GM19452 (cell line): ENCODE measurements at regions not wholly inside any gene's neighbourhood (a gene's known extent, or its start where the extent isn't known, plus 50 kb on each side); places are given as distances from the start of the nearest gene placed in this dataset.

ENCODE experiments used
- ATAC-seq: cut with Tn5 transposase; IDR thresholded peaks from one replicate; pipeline ENCODE4 v1.9.1; 2021; ENCODE audit not compliant: unreplicated experiment

DNA sequence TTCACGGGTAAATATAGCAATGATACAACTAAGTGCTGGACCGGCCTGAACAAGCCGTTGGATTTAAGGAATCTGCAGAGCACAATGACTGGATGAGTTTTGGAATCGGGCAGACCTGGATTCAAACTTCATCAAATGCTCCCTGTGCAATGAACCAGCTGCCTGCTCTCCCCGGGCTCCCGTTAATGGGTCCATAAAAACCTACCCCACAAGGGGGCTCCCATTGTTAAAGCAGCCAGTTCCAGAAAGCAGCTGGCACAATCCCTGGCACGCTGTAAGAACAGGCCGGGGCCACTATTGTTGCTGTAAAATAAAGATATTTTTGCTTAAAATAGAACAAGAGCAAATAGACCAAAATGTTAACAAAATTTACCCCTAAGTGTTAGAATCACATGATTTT, 131.9 kb downstream of the C16orf95 start:
- no peak for ATAC-seq

DNA sequence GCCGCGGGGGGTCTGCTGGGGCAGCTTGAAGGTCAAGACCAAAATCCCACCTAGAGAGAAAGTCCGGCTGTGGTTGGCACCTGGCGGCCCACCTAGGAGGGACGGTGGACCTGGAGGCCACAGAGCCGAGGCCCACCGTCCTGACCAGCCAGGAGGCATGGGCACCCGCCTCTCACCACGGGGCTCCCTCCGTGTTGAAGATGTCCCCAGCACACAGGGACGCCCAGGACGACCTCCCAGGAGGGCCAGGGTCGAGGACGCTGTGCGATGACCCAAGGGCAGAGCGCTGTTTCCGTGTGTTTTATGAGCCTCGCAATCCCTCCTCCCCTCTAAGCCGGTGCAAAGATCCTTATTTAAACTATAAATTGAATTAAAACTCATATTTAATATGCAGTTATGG, 131.2 kb downstream of the C16orf95 start:
- ATAC-seq = no peak

DNA sequence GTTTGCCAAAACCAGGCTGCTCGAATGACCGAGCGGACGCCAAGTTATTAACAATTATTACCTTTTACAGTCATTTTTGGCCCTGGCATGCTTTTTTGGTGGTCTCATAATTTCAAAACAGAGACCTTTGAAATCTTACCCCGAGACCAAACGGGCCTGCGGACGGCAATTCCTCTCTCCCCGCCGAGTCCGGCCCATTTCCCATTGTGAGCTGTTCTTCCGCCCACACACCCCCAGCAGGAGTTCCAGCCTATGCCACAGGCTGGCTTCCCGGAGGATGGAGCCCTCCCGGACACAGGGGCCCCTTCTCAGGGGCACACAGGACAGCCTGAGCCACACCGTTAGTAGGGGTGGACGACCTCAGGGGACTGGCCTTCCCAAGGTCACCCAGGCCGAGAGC, 130.7 kb downstream of the C16orf95 start:
- no peak for ATAC-seq

DNA sequence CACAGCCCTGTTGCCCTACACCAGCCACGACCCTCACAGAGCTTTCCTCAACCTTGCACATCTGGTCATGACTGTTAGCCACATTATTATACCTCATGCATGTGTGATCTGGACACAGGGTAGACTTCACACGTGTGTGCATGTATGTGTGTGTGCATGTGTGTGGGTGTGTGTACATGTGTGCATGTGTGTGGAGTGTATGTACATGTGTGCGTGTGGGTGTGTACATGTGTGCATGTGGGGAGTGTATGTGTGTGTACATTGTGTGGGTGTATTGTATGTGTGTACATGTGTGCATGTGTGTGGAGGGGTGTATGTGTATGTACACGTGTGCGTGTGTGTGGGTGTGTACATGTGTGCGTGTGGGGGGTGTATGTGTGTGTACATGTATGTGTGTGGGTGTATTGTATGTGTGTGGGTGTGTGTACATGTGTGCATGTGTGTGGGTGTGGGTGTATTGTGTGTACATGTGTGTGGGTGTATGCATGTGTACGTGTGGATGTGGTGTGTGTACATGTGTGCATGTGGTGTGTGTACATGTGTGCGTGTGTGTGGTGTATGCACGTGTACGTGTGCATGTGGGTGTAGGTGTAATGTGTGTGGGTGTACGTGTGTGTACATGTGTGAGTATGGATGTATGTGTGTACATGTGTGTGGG, 130.2 kb downstream of the C16orf95 start:
- ATAC-seq = no peak

DNA sequence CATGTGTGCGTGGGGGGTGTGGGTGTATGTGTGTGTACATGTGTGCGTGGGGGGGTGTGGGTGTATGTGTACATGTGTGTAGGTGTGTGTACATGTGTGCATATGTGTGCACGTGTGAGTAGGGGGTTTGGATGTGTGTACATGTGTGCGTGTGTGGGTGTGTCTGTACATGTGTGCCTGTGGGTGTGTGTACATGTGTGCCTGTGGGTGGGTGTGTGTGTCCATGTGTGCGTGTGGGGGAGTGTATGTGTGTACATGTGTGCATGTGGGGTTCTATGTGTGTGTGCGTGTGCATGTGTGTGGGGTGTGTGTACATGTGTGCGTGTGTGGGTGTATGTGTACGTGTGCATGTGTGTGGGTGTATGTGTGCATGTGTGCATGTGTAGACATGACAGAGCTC, 129.1 kb downstream of the C16orf95 start:
- no peak for ATAC-seq

DNA sequence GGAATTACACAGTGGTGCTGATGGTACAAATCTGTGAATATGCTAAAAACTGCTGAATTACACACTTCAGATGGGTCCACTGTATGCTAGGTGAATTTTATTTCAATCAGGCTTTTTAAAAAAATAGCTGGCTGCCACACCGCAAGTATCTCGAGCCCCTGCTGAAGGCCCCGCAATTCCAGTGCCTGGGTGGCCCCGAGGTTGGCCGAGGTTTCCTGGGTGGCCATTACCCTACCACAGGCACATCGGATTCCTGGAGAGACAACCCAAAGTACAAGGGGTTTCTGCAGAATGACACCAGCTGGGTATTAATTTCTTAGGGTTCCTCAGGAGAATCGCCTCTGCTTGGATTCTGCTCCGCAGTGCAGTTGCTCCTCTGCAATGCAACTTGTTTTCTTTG, 127.8 kb downstream of the C16orf95 start:
- no peak for ATAC-seq

DNA sequence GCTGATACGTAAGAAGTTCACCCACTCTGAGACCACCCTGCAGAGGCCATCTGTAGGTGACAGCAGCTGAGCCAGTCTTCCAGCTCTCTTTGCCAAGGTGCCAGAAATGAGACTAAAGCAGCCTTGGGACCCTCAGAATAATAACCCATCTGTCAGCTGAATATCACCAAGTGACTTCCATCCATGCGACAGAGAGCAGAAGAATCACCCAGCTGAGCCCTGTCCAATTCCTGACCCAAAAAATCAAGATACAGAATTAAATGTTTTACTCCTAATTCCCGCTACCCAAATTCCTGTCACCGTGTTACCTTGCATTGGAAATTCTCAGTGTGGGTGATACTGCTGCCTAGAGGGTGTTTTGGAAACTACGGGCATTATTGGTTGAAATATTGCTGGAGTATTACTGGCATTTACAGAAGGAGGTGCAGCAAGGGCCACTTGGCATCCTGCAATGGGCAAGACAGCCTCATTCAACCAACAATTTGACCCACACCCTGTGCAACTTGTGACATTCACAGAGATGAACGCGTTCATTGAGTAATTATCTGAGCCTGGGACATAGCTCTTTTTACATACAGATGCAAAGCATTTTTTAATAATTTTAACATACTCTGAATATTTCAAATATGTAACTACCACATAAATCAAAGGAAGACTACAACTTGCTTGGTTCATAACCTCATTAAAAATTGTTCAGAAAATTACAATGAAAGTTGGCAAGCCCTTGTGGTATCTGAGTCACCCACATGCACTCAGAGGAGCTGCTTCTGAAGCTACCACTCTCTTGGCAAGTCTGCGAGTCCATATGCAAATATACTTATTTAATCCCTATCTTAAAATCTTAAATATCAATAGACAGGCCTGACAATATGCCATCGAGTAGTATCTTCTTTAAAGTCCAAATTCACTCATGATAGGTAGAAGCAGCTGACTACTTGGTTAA, 126.6 kb downstream of the C16orf95 start:
- no peak for ATAC-seq

DNA sequence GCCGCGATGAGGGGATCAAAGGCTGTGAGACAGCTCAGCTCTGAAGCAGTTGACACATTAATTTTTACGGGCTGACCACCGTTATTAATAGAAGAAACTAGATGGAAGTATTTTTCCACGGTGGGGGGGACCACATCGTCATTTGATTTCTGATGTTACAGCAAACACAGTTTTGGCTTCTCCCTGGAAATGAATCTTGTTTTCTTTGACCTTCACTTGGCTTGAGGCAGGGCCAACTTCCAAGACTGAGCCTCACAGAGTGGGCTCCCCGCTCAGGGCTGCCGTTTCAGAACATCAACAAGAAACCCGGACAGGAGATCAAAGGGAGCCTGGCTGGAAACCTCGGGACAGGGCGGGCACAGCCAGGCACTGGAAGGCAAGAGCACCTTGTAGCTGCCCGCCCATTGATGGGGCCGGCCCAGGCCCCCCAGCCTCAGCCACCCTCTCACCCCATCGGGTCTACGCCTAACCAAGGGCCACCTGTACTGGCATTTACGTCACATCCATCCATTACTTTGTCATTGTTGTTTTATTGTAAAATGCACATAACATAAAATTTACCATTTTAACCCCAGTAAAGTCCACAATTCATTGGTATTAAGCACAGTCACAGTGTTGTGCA, 124.6 kb downstream of the C16orf95 start:
- no peak for ATAC-seq

DNA sequence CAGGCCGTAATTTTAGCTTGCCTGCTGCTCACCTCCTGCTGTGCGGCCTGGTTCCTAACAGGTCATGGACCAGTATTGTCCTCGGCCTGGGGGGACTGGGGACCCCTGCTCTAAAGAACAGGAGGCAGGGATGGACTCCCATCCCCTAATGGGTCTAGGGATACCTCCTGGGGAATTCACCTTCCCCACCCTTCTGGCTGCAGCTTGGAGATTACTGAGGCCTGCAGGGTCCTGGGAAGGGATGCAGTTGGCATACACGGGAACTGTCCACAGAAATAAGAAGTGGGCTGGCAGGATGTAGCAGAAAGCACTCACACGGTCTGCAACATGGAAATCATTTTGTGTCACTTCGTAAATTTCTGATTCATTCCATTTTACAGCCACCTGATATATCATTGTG, 123.0 kb downstream of the C16orf95 start:
- no peak for ATAC-seq

DNA sequence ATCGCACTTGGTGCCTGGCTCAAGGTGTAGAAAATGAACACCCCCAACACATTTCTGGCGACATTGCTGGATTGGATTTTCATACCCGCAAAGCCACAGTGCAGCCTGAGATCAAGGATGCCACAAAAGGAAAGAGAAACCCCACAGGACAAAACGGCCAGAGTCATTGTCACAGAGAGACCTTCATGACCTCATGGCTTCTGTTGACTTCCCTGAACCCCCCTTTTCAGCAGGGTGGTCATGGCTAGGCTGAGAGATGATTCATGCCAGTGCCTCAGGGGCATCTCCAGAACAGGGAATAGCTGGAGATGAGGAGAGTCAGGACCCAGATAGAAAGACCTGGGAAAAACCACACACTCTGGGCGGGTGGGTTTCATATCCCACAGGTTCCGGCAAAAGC, 122.0 kb downstream of the C16orf95 start:
- no peak for ATAC-seq

DNA sequence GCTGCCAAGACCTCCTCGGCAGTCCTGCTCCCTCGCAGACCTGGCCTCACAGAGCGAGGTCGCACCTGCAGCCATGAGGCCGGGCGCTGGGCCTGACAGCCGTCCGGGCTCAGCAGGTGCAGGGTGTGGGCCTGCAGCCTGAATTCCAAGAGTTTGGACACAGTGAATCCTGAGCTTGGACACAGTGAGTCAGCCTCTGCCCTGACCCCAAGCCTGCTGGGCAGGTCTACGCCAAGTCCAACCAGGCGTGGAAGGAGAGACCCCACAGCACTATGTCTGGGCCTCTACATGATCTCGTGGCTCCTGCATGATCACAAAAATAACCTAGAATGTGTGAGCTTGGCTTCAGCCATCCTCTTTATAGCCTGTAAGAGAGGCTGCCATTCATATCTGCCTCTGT, 121.0 kb downstream of the C16orf95 start:
- no peak for ATAC-seq

DNA sequence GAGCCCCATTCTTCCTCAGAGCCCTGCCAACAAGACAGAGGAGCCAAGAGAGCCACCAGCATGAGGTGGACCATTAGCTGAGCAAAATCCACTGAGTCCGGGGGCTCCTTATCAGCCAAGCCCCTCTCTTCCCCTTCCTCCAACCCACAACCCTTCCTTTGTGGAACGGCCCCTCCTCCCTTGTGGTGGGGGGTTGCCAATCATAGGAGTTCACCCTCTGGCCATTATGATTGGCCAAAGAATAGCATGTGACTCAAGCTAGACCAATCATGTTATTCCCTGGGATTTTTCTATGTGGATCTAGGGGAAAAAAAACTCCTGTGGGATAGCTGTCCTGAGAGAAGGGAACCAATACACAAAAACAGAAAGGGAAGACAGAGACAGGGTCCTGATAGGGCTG, 120.5 kb downstream of the C16orf95 start:
- ATAC-seq = no peak

DNA sequence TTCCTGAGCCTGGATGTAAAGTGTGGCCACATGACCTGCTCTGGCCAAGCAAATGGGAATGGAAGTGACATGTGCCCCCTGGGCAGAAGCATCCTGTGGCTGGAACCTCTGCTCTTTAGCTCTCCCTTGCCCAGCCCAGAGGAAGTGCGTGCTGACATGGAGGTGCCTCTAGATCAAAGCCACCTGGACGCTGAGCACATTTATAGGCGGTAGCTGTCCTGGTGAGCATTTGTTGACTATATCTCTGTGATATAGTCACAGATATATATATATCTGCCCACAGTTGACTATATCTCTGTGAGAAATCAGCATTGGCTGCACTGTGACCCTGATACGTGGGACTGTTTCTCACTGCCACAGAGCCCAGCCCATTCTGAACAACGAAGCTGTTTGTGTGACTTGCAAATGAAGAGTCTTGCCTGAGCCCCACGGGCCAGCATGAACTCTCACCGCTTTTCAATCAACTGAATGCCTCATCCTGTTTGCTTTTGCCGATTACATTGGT, 118.8 kb downstream of the C16orf95 start:
- ATAC-seq = no peak

DNA sequence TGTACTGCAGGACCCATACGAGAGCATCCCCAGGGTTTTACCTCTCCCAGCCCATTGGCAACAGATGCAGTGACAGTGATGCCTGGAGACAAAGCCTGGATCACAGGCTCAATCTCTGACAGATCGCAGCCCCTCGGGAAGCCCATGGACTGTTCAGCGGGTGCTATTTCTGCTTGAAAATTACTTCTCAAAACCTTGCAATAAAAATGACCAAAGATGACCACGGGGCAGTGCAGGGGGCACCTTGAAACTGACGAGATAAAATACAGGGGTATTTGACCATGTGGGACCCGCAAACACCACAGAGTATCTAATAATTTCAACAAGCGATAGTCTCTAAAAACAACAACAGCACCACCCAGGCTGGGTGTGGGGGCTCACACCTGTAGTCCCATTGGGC, 118.3 kb downstream of the C16orf95 start:
- no peak for ATAC-seq

DNA sequence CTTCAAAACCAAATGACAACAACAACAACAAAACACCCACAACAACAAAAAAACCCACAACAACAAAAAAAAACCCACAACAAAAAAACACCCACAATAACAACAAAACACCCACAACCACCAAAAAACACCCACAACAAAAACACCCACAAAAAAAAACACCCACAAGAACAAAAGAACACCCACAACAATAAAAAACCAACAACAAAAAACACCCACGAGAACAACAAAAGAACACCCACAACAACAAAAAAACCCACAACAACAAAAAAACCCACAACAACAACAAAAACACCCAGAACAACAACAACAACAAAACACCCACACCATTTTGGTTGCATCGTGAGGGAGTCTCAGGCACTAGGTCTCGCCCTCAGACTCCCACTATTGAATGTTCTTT, 117.8 kb downstream of the C16orf95 start:
- ATAC-seq = no peak

DNA sequence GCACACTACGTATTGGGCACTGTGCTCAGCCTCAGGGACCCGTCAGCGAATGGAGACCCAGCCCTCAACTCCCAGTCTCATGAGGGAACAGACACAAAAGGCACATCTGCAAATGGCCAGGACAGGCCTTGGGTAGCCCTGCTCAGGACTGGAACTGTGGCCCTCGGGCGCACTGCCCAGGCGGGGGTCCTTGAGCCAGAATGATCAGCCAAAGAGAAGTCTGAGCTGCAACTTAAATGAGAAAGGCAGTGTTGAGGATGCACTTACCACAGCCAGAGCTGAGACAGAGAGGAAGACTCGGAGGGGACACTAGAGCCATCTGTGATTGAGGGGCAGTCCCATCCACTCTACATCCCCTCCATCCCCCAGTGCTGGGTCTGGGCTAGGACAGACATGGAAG, 117.3 kb downstream of the C16orf95 start:
- no peak for ATAC-seq

DNA sequence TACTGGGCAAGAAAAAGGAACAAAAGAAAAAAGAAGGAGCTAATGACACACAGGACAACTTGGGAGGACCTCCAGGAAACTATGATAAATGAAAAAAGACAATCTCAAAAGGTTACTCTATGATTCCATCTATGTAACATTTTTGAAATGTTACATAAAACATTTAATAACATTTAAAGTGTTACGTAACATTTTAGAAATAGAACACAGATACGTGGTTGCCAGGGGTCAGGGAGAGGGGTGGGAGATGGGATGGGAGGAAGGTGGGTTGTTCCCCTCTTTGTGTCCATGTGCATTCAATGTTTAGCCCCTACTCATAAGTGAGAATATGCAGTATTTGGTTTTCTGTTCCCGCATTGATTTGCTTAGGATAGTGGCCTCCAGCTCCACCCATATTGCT, 116.6 kb downstream of the C16orf95 start:
- ATAC-seq = no peak

DNA sequence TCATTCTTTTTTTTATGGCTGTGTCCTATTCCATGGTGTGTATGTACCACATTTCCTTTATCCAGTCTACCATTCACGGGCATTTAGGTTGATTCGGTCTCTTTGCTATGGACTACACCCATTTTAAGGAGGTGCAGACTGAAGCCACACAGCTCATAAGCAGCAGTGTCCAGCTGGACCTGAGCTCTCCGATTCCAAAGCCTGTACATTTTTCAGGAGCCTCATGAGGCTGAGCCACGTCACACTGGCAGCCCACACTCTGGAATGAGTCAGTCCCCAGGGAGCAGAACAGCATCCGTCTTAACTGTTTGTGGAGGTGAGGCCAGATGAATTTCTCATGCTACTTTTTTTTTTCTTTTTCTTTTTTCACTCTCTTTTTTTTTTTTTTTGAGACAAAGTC, 116.1 kb downstream of the C16orf95 start:
- ATAC-seq = no peak

DNA sequence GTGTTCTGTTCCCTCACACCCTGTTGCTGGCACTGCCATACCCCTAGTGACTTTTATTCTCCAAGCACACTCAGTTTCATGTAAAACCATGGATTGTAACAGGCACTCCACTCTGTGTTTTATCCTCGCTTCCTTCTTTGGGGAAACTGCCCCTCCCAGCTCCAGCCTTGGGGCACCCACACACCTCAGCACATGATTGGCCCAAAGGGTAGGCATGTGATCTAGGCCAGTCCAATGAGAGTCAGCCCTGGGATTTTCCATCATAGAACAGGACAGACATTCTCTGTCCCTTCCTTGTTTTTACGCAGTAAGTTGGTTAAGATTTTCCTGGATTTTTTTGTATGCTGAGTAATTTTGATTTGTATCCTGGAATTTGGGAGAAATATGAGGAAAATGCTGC, 115.4 kb downstream of the C16orf95 start:
- ATAC-seq = no peak

DNA sequence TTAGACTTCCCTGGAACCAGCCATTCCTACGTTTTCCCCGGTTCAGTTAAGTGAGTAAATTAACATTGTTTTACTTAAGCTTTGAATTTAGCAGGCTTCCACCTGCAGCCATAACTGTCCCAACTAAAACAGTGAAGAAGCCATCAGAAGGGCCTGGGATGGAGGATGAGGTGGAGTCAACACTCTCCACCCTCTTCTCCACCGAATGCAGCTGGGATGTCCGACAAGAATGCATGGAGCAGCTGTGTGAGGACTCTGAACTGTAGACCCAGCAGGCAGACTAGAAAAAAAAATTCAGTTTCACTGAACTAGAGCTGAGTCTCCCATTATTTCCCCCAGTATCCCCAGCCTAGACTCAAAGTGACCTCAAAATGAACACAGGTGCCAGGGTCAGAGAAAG, 114.8 kb downstream of the C16orf95 start:
- ATAC-seq = no peak

DNA sequence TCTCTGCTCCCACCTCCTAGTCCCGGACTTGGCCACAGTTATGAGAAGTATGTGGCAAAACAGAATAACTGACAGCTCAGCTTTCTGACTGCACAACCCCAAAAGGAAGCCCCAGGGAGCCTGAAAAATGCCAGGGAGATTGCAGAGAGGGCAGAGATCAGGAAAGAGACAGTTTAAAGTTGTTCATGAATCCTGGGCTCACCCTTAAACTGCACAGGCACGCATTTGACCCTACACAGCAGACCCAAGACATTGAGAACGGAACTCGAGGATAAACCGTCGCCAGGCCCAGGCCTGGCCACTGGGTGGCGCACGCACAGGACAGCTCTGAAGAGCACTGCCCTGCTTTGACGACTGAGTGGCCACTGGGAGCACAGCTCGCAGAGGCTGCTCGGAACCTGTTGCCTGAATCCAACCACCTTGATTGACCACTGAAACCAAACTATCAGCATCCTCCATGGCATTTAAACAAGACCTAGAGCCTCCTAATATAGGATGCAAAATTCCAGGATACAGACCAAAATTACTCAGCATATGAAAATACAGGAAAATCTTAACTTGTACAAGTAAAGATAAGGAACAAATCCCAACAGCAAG, 114.0 kb downstream of the C16orf95 start:
- ATAC-seq = no peak
